Endodermal cell (in vitro differentiated cells): ENCODE measurements at regions not wholly inside any gene's neighbourhood (a gene's known extent, or its start where the extent isn't known, plus 50 kb on each side); places are given as distances from the start of the nearest gene placed in this dataset.

Source experiments
- DNase-seq: peaks from one replicate; pipeline ENCODE4 v3.0.0-alpha.2; 2017
- H3K27ac ChIP-seq: 2 replicates; pipeline ENCODE4 v1.5.1; 2013; ENCODE audit warnings: mild to moderate bottlenecking, low read depth, low read length, moderate library complexity
- H3K27me3 ChIP-seq: 2 replicates; pipeline ENCODE4 v1.6.1; 2013; ENCODE audit warnings: mild to moderate bottlenecking, low read length, moderate library complexity; ENCODE audit not compliant: insufficient read depth, control insufficient read depth, poor library complexity, severe bottlenecking
- H3K36me3 ChIP-seq: 2 replicates; pipeline ENCODE4 v1.7.0; 2013; ENCODE audit warnings: mild to moderate bottlenecking, low read length, moderate library complexity; ENCODE audit not compliant: control insufficient read depth, insufficient read depth
- H3K4me1 ChIP-seq: one replicate; pipeline ENCODE4 v1.7.0; 2013; ENCODE audit warnings: low read length; ENCODE audit not compliant: control insufficient read depth, insufficient read depth
- H3K4me3 ChIP-seq: 2 replicates; pipeline ENCODE4 v1.5.1; 2013; ENCODE audit warnings: mild to moderate bottlenecking, low read length, moderate library complexity
- H3K9ac ChIP-seq: 2 replicates; pipeline ENCODE4 v1.6.1; 2013; ENCODE audit warnings: mild to moderate bottlenecking, low read length, moderate library complexity; ENCODE audit not compliant: poor library complexity, severe bottlenecking; ENCODE audit errors: extremely low read depth
- H3K9me3 ChIP-seq: 2 replicates; pipeline ENCODE4 v1.6.1; 2013; ENCODE audit warnings: mild to moderate bottlenecking, low read length, moderate library complexity; ENCODE audit not compliant: control insufficient read depth
- H3K27ac Mint-ChIP-seq: 2 replicates; pipeline ENCODE4 v1.8.0; 2020; ENCODE audit warnings: mixed read lengths
- H3K27me3 Mint-ChIP-seq: 2 replicates; pipeline ENCODE4 v1.8.0; 2021; ENCODE audit warnings: mild to moderate bottlenecking, mixed read lengths; ENCODE audit not compliant: insufficient read depth
- H3K36me3 Mint-ChIP-seq: 2 replicates; pipeline ENCODE4 v1.8.0; 2020; ENCODE audit warnings: low read depth, mixed read lengths
- H3K4me1 Mint-ChIP-seq: 2 replicates; pipeline ENCODE4 v1.8.0; 2020; ENCODE audit warnings: mixed read lengths
- H3K4me3 Mint-ChIP-seq: 2 replicates; pipeline ENCODE4 v1.8.0; 2020; ENCODE audit warnings: mild to moderate bottlenecking, moderate library complexity, mixed read lengths
- H3K9me3 Mint-ChIP-seq: 2 replicates; pipeline ENCODE4 v1.8.0; 2020; ENCODE audit warnings: mild to moderate bottlenecking, mixed read lengths
- WGBS, 2 experiments: methylation state at CpG; one replicate each; pipeline versions ENCODE4 v1.1.5 to v1.1.7; 2013; ENCODE audit warnings: missing lambda C conversion rate in 2 of 2, mixed read lengths in 1 of 2; ENCODE audit not compliant: insufficient coverage in 1 of 2, insufficient read length in 1 of 2; 5-methylcytosine and 5-hydroxymethylcytosine counted together
- TF ChIP-seq, protein P1 (sequence below): fragments of 200-600 bp; sonication (generic); conservative IDR thresholded peaks from 2 replicates; pipeline ENCODE4 v1.5.0; 2021; ENCODE audit warnings: antibody characterized with exemption, mild to moderate bottlenecking

DNA sequence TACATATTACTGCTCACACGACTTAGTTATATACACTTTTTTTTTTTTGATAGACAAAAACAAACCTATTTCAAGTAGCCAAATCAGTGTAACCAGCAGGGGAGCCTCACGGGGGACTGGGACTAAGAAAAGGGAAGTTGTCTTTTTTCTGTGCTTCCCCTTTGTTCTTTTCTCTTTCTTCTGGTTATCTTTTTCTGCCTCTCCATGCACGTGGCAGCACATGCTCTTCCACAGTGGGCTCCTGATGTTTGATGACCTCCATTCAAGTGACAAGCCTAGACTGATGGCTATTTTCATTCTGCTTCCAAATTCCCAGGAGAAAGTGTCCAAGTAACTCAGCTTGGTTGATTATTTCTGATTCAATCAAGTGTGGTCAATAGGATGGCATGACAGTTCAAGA is 98.2 kb upstream of the STK39 start:
- no peak overlapping the region for H3K27ac ChIP-seq
- 72 to 77% methylated on average over 2 to 3 of the region's 3 CpGs for WGBS, 2 experiments
- no peak overlapping the region for H3K4me3 ChIP-seq
- H3K9me3 Mint-ChIP-seq = peaks cover 8% of the 10 kb centered on the region
- H3K27ac Mint-ChIP-seq = no peak overlapping the region
- no peak for DNase-seq
- peaks cover 21% of the 10 kb centered on the region for H3K4me1 Mint-ChIP-seq
- H3K36me3 Mint-ChIP-seq = no peaks in the 10 kb centered on the region
- peaks cover 9% of the 10 kb centered on the region for H3K9me3 ChIP-seq
- TF ChIP-seq, protein P1, sequence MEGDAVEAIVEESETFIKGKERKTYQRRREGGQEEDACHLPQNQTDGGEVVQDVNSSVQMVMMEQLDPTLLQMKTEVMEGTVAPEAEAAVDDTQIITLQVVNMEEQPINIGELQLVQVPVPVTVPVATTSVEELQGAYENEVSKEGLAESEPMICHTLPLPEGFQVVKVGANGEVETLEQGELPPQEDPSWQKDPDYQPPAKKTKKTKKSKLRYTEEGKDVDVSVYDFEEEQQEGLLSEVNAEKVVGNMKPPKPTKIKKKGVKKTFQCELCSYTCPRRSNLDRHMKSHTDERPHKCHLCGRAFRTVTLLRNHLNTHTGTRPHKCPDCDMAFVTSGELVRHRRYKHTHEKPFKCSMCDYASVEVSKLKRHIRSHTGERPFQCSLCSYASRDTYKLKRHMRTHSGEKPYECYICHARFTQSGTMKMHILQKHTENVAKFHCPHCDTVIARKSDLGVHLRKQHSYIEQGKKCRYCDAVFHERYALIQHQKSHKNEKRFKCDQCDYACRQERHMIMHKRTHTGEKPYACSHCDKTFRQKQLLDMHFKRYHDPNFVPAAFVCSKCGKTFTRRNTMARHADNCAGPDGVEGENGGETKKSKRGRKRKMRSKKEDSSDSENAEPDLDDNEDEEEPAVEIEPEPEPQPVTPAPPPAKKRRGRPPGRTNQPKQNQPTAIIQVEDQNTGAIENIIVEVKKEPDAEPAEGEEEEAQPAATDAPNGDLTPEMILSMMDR = no peak
- H3K9ac ChIP-seq = no peak overlapping the region
- H3K27me3 ChIP-seq = no peaks in the 10 kb centered on the region
- H3K4me3 Mint-ChIP-seq = no peak overlapping the region
- no peaks in the 10 kb centered on the region for H3K36me3 ChIP-seq
- no peaks in the 10 kb centered on the region for H3K27me3 Mint-ChIP-seq
- no peaks in the 10 kb centered on the region for H3K4me1 ChIP-seq

DNA sequence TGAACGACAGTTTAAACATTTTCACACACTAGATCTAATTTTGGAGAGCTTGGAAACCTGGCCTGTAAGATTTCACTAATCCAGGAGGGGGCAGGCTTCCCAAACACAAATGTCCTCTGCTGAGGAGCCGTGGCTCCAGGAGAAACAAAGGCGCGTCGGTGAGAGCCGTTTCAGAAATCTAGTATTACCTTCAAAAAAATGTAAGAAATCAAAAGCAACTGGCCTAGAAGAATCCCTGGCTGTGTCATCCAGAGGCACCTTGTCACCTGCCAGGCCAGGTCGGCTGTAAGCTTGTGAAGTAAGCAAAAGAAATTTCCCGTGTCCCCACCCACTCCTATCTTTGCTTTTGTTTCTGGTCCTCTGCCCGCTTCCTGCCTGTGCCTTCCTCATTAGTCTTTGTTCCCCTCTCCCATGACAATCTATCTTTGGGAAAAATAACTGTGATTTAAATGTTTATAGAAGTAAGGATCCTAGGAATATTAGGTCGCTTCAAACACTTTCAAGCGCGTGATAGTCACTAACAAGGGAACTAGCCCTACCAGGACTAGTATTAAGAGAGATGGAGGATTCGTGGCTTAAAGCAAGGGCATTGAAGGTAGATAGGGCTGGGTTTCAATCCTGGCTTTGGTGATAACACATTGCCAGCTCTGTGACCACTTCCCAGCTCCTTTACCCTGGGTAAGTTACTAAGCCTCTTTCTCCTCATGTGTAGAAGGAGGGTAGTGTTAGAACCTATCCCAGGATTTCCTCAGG is 99.5 kb upstream of the STK39 start:
- 34 to 72% methylated on average over 5 to 13 of the region's 13 CpGs for WGBS, 2 experiments
- H3K4me1 ChIP-seq = no peaks in the 10 kb centered on the region
- Mint-ChIP-seq H3K27me3 (no peaks in the 10 kb centered on the region), H3K36me3 (no peaks in the 10 kb centered on the region), H3K9me3 (peaks cover 8% of the 10 kb centered on the region), H3K4me1 (peaks cover 23% of the 10 kb centered on the region), H3K4me3 (peak overlapping the region; percentile 65), H3K27ac (peak overlapping the region; percentile 95)
- DNase-seq = peak; percentile 91
- H3K9me3 ChIP-seq = peaks cover 9% of the 10 kb centered on the region
- peak overlapping the region; percentile 63 for H3K4me3 ChIP-seq
- TF ChIP-seq, protein P1 = peak; percentile 95
- H3K36me3 ChIP-seq = no peaks in the 10 kb centered on the region
- H3K27ac ChIP-seq = no peak overlapping the region
- no peaks in the 10 kb centered on the region for H3K27me3 ChIP-seq
- H3K9ac ChIP-seq = peak overlapping the region; percentile 14

DNA sequence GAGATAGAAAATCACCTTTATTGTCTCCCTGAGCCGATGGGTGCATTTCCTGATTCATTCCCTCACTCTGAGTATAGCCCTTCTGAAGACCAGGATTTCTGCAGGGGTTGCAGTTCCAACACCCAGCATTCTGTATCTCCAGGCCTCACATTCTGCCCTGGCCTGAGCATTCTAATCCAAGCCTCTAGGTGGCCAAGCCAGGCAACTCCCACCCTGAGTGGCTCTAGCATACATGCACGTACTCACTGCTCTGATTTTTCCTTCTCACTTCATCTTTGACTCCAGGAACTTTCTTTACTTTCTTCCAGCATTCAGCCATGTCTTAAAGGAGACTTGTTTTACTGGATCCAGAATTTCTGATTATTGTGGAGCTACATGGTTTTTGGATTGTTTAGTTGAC is 100.7 kb upstream of the STK39 start:
- TF ChIP-seq, protein P1 = peak; percentile 89
- Mint-ChIP-seq H3K4me3 (no peak overlapping the region), H3K36me3 (peaks cover 1% of the 10 kb centered on the region), H3K27ac (no peak overlapping the region), H3K27me3 (no peaks in the 10 kb centered on the region), H3K4me1 (peaks cover 23% of the 10 kb centered on the region), H3K9me3 (peaks cover 11% of the 10 kb centered on the region)
- WGBS, 2 experiments = 72 to 75% methylated on average over 1 to 2 of the region's 2 CpGs
- peak; percentile 89 for DNase-seq
- H3K4me1 ChIP-seq = no peaks in the 10 kb centered on the region
- H3K36me3 ChIP-seq = no peaks in the 10 kb centered on the region
- H3K27me3 ChIP-seq = no peaks in the 10 kb centered on the region
- no peak overlapping the region for H3K27ac ChIP-seq
- no peak overlapping the region for H3K4me3 ChIP-seq
- H3K9ac ChIP-seq = no peak overlapping the region
- H3K9me3 ChIP-seq = peaks cover 15% of the 10 kb centered on the region
